ENCODE measurements at regions not wholly inside any gene's neighbourhood (a gene's known extent, or its start where the extent isn't known, plus 50 kb on each side); places are given as distances from the start of the nearest gene placed in this dataset.

DNA sequence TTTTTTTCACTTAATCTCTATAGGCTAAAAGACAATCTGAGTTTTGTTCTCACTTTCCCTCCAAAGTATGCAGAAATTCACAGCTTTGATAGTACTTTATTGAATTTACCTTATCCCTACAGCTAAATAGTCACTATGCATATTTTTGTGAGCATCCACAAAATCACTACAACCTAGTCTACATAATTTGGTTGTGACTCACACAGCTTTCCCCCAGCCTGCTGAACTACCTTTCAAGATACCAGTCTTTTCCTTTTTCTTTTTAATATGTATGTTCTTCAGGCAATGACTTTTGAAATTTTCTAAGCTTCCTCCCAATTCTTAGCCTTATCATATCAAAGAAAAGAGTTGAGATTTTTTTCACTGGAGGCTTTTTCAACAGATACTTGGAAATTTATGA lies 347.3 kb upstream of the CDH6 start:
- DNase-seq (ENCODE audit: low spot score), result no peak

DNA sequence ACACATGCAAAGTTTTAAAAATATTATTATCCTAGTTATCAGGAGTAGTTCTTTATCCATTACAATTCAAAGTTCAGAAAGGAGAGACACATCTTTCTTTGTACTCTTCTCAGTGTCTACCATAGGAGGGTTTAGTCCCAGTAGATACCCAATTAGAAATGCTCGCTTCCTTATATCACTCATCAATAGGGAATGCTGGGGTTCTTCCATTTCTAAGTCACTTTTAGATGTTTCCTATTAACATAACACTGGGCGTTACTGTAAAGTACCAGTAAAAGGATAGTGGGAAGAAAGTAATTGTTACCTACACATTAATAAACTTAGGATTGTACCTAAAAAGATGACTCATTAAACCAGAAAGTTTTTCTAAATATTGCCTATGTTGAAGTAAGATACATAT lies 348.3 kb upstream of the CDH6 start:
- no peak for DNase-seq (ENCODE audit: low spot score)

DNA sequence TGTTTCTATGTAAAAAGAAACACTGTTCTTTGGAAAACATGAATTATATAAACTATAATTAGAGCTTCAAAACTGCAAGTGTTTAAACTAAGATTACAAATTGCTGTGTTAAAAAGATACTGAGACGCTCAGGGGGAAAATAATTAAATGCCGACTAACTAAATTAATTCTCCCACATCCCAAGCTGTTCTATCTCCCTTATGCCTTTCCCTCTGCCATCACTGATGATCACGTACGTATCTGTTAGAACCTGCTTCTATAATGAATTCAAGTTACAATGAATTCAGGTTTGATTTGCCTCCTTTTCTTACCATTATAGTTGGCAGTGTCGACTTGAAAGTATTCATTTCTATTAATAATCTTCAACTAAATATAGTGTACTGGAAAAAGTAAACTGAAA lies 349.9 kb upstream of the CDH6 start:
- DNase-seq (ENCODE audit: low spot score), result no peak

DNA sequence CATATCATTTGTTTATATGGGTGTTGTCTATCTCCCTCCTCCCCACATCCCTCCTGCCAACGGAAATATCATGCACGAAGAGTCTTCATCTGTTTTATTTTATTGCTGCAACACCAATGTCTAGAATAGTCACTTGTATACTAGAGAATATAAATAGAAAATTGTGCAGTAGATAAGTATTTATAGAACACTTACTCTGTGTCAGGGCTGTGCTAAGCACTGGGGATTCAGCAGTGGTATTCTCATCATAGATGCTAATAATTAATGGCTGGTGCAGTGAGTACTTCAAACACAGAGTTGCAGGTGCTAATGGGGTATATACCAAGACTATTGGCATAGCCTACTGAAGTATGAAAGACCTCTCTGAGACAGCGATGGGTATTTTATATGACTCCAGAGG lies 353.5 kb upstream of the CDH6 start:
- no peak for DNase-seq (ENCODE audit: low spot score)

DNA sequence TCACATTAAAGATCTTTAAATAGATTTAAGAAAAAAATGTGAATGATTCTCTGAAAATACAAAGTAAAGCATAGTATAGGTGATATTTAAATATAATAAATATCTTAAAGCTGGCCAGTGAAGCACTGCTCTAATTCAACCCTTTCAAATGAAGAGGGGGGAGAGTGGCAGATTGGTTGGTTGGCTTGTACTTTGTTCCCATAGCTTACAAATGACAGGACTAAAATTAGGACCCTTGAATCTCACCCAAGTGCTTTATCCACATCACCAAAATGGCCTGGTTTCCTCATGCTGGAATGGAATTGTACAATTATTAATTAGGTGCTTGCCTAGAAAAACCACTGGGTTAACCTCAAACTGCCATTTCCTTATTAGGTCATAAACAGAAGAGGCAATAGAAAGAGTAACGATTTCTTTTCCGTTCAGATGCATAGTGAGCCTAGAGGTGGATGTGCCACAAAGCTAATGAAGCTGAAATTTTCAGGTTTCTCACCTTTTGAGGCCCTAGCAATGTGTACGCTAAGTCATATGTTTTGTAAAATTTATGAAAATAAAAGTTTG lies 354.5 kb upstream of the CDH6 start:
- no peak for DNase-seq (ENCODE audit: low spot score)

DNA sequence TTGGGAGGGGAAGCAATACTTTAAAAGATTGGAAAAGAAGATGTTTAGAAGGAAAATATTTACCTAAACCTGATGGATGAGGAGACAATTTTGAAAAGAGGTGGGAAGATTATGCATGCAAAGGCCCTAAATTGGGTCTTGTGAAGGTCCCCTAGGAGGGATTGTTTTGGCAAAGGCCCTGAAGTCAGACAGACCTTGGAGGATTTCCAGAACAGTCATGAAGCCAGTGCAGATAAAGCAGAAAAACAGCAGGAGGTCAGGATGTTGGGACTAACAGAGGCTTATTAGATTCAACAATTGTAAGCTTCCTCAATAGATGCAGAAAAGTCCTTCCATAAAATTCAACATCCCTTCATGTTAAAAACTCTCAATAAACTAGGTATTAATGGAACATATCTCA lies 361.0 kb upstream of the CDH6 start:
- no peak for DNase-seq (ENCODE audit: low spot score)

DNA sequence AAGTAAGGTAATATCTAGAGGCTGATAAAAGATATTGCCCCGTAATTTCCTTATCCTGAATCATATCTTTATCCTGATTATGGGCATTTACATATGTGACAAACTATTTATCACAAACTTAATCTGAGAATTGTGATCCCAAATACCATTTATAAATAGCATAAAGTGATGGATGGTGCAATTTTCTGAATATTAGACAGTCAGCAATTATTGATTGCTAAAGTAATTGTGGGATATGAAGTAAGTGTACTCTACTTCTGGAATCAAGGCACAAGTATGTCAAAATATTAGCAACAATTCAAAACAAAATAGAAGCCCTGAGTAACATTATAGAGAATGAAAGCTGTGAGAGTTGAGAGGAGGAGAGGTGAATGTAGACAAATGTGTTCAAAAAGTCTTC lies 361.9 kb upstream of the CDH6 start:
- no peak for DNase-seq (ENCODE audit: low spot score)

DNA sequence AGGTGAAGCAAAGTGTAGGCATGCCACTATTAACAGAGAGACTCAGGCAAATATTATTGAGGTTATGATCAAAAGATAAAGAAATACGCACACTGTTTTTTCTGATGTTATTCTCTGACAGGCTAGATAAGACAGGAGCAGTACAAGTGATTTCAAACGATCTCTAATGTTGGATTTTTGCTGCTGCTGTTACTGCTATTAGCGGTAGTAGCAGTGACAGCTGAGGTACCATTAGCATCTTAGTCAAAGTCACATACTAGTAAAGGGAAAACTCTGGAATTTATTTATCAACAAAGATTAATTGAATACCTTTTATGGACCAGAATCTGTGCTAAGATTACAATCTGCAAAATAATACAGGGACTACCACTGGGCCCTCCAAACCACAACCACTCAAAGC lies 362.4 kb upstream of the CDH6 start:
- DNase-seq (ENCODE audit: low spot score), result no peak

DNA sequence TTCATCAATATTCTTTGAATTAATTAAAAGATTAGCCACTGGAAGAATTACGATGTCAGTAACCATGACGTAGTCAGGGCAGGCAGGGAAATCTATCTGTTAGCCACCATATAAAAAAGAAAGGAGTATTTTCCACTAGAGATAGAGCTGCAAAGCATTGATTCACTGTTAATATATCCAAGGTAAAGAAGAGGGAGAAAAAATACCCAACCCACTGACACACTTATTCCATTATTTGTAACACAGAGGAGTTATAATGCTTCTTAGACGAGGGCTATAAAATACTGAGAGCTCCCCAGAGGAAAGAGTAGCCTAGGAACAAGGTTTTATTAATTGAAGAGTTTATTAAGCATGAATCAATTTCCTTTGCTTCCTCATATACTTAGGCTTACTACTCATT lies 382.2 kb upstream of the CDH6 start:
- DNase-seq (ENCODE audit: low spot score), result no peak

DNA sequence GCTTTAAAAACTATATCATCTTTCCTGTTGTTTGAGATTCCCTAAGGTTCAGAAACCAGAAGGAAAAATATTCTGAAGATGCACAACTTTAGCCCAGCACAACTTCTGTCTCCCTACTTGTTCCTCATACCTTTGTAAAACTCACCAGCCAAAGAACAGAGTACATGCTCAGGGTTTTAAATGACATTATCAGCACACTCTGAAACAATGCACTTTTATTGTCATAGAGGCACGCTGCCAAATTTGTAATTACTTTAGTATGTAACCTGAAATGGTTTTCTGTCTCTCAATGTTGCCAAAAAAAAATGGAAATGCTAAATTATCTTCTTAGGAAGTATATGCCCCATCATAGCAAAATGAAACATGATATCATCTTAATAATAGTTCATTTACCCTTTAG lies 383.6 kb upstream of the CDH6 start:
- no peak for DNase-seq (ENCODE audit: low spot score)

DNA sequence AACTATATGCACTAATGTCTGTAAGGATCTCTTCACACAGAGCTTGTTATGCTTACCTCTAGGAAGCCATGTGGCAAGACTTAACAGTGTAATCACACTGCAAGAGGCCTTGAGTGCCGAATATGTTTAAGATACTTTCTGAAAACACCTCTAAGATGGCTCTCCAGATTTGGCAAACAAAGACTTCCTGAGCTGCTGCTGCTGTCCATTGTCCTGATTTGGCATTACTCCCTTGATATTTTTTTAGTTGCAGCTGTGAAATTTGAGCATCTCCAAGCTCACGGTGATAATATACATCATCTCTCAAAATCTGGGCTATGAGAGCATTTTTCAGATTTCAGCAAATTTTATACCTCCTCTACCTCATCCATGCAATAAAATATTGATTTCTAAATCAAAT lies 384.5 kb upstream of the CDH6 start:
- no peak for DNase-seq (ENCODE audit: low spot score)

DNA sequence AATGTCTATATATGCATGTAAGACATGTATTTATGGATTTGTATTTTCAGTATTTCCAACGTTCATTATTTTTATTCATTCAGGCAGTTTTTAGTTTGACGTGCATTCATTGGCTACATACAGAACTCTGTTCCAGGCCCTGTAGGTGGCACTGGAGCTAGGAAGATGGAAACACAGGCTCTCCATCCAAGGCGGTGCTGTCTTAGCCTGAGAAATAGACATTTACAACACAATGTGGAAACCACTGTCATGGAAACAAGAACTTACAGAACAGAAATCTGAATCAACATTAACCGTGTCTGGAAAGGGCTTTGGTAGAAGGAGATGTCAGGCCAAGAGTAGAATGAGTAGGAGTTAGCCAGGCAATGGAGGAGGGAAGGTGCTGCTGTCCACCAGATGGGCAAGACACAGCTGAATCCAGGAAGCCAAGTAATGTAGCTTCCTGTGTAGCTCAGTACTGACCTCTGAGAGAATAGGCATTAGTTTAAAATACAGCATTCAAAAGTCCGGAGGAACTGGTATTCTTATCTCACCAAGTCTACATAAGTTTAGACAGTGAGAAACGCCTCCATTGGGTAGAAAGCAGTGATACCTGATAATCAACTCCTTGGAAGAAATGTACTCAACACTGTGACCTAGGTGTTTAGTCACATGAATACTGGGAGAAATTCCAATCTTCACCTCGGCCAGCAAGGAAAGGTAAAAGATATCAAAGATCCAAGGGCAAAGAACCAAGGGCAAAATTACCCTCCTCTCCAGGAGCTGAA lies 388.6 kb upstream of the CDH6 start:
- no peak for DNase-seq (ENCODE audit: low spot score)

DNA sequence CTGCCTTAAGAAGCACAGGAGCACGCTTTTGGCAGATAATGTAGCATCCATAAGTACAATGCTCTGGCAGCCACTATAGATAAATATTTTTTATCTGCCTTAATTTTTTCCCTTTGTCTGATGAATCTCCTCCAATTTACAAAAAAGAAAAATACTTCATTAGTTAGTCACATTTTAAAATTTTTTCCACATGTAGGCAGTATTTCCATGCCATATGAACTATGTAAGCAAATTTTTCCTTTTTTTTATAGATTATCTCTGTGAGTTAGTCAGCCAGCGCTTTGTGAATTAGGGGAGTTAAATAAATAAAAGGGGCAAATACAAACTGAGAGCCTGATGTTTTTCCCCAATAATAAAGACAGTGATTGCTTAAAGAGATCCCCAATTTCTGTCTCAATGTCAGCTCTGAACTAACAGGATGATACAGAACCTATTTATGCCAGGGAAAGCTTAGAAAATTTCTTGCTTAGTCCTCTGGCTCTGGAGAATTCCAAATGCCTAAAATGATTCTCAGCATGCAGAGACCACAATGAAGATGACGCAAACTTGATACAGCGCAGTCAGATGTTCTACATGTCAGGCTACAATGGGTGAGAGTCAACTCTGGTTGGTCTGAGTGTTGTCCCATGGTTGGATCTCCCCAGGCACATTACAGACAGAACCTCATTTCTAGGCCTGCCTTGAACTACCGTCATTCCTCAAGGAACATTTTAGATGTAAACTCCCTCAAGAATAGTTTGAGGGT lies 390.4 kb upstream of the CDH6 start:
- no peak for DNase-seq (ENCODE audit: low spot score)

DNA sequence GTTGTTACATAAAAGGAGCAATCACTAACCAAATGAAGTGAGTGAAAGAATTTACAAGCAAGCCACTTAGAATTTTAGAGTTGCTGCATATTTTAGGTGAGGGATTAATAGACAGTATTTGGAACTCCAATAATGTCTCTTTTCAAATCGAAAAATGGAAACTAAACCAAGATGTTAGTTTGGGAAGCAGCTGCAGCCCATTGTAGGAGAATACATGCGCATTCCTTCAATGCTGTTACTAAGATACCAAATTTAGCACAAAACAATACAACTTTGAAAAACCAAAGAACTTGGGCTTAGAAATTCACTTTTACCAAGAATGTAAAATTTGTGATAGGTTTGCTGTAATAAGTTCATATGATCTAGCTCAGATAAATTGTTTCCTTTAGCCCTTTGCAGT lies 411.8 kb upstream of the CDH6 start:
- no peak for DNase-seq (ENCODE audit: low spot score)

DNA sequence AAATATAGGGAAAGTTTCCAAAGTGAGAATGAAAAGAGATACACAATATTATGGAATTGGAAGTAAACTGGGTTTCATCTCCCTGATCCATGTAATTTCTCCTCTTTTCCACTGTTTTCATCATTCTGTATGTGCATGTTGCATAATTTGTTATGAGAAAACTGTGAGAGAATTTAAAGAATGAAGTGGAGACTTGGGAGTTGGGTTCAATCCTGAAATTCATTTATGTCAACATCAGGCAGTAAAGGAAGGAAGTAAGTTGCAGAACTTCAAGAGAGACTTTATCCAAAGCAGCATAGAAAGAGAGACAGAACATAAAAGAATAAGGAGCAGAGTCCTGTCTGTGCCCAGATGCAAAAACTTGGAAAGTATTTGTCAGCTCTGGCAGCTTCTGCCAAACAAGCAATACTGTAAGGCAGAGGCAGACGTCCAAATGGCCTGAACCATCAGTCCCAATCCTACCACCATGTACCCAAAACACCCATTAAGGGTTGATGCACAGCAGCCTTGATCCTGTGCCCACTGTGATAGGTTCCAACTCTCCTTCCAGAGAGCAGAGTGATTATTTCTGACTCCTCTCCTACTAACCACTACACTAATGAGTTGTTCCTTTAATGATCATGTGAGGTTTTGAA lies 425.3 kb upstream of the CDH6 start:
- no peak for DNase-seq (ENCODE audit: low spot score)

DNA sequence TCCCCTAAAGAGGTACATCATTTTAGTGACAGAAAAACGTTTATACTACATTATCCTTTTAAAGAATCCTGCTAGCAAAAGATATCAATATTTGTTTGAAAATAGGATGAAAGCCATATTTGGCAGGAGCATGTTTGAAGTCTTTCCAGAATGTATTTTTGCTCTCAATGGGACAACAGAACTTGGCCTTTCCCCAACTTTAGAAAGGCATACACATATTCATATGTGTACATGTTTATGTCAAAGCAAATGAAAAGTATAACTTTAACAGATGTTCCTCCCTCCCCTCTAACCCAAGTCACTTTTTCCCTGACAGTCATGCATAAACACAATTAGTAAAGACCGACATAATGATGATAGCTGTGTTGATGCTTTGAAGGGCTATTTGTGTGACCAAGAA lies 427.8 kb upstream of the CDH6 start:
- no peak for DNase-seq (ENCODE audit: low spot score)

DNA sequence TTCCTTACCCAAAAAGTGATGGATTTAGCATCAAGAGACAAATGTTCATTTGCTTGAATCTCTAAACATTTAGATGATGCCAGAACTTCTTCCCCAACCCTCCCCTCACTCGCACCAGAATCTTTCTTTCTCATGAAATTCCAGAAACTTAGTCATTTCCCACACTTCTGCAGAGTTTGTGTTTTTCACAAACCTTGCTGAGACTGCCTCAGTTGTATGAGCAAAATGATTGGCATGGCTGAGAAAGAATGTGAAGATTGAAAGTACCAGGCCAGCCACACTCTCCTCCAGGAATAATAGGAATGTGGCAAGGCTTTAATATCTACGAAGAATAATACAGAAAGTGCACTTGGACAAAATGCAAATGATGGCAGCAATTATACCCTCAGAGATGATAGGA lies 428.3 kb upstream of the CDH6 start:
- DNase-seq (ENCODE audit: low spot score), result no peak

DNA sequence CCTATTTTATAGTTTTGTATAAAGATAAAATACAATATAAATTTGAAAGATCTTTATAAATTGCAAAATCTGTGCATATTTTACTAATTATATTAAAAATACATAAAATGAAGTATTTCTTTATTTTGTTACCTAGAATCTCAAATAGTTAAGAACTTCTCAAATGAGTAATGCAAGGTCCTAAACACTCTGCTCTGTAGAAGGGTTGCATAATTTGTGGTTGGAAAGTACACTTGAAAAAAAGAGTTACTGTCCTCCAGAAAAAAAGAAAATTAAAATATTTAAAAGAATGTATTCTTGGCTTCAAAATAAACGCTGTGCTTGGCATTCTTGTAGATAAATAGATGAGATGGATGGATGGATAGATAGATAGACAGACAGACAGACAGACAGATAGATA lies 428.8 kb upstream of the CDH6 start:
- DNase-seq (ENCODE audit: low spot score), result no peak

DNA sequence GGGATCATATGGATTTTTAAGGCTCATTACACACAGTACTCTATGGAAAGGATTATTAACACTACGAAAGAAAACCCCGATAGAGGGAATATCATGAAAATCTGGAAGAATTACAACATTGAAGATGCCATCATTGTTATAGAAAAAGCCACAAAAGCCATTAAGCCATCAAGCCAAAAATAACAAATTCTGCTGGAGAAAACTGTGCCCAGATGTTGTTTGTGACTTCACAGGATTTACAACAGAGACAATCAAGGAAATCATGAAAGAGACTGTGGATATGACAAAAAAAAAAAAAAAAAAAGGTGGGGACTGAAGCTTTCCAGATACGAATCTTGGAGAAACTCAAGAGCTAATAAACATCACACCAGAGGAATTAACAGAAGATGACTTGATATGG lies 433.8 kb upstream of the CDH6 start:
- DNase-seq (ENCODE audit: low spot score), result no peak

DNA sequence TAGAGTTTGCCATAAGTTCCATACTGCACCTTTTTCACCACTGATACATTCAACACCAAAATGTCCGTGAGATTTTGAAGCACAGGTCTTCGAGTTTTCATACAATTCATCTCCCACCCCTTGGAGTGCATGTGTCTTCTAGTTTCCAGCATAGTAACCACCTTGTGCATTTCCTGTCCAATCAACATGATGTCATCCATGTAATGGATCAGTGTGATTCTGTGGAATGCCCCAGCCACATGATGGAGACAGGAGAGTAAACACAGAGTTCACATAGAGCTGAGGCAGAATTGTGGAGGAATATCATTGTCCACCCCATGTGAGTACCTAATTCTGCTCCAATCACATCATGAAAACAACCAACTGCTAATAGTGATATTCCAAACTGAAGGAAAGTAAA lies 441.5 kb upstream of the CDH6 start:
- no peak for DNase-seq (ENCODE audit: low spot score)

DNA sequence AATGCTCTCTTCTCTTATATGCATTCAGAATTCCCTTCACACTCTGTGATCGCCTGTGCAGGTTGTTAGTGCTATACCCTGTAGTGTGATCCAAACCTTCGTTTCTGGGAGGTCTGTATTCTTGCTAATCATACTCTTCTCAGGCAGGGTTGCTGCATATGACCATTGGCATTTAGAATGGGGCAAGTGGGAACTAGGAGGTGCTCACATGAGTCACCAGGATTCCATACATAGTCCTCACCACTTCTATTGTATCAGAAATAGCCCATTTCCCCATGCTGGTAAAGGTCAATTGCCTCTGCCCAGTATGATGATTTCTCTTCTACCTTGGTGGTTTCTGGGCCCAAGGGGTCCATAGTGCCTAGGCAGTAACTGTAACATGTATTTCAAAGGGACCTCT lies 443.5 kb upstream of the CDH6 start:
- DNase-seq (ENCODE audit: low spot score), result no peak

DNA sequence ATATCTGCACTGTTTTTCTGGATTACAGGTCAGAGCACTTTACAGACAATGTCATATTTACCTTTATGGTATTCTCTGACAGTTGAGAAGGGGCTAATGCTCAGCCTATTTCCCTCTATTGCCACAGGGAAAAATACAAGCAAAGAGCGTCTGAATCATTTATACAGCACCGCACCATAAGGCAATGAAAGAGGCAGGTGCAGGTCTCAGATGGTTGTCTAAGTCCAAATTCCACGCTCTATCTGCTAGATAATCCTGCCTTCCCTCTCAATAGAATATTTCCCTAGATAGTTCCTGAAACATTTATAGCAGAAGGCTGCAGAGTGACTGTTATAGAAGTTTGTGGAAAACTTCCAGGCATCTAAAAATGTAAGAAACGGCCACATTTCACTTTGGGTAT lies 446.1 kb upstream of the CDH6 start:
- DNase-seq (ENCODE audit: low spot score), result no peak

DNA sequence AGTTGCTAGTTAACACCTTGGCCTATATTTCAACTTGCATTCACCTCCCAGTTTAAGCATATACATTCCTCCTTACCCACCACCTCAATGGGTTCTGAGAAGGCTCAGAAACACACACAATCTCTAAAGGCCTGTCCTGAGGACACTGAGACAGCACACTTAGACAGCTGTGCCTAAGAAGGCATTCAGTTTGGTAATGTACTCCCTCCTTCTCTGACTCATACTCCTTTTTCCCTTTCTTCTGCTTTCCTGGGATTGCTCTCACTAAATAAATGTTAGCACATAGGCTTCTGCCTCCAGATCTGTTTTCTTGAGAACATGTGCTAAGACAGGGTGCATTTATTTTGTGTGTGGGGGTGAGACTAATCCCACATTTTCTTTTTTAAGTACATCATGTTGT lies 456.8 kb upstream of the CDH6 start:
- no peak for DNase-seq (ENCODE audit: low spot score)

Data from cerebellar cortex (tissue), 1 donor.